IMR-90 (cell line): ENCODE measurements at regions not wholly inside any gene's neighbourhood (a gene's known extent, or its start where the extent isn't known, plus 50 kb on each side); places are given as distances from the start of the nearest gene placed in this dataset.

Experiments
- ATAC-seq: fragments of 200-7000 bp; cut with Tn5 transposase; 2 replicates; pipeline ENCODE4 v1.9.1; 2020; ENCODE audit warnings: low read depth, mild to moderate bottlenecking, moderate library complexity
- BruUV-seq: library from RNA; stranded (reverse); fragments of 400-500 nt; replicated peaks from 2 replicates; lab custom pipeline; 2021; lab: Mats Ljungman, UMichigan
- CTCF ChIA-PET: fragments of 300-600 bp; formaldehyde crosslinking; extraction: SDS; loops from one replicate; lab custom pipeline; 2021; ENCODE audit warnings: antibody characterized with exemption; lab: Yijun Ruan, JAX
- POLR2A ChIA-PET: fragments of 300-600 bp; sonication (Branson Sonifier 250); formaldehyde crosslinking; loops from one replicate; lab custom pipeline; 2022; ENCODE audit warnings: antibody characterized with exemption; ENCODE audit not compliant: unreplicated experiment; lab: Charles Lee
- DNase-seq: peaks from one replicate; pipeline ENCODE4 v3.0.0; 2013
- H2AFZ ChIP-seq: replicated peaks from 2 replicates; pipeline ENCODE3; 2013; ENCODE audit warnings: low read length, mild to moderate bottlenecking; ENCODE audit not compliant: poor library complexity
- H2AK5ac ChIP-seq: 2 replicates; pipeline ENCODE4 v1.6.1; 2013; ENCODE audit warnings: low read depth, low read length, inconsistent platforms
- H2AK9ac ChIP-seq: replicated peaks from 2 replicates; pipeline ENCODE3; 2013; ENCODE audit warnings: mild to moderate bottlenecking, low read depth, low read length, moderate library complexity; ENCODE audit not compliant: poor library complexity
- H2BK120ac ChIP-seq: 2 replicates; pipeline ENCODE4 v1.6.1; 2013; ENCODE audit warnings: low read depth, low read length, inconsistent platforms
- H2BK15ac ChIP-seq: 3 replicates; pipeline ENCODE4 v1.6.1; 2013; ENCODE audit warnings: low read depth, low read length, inconsistent platforms
- H2BK20ac ChIP-seq: 2 replicates; pipeline ENCODE4 v1.6.1; 2013; ENCODE audit warnings: low read depth, mild to moderate bottlenecking, inconsistent platforms, low read length, moderate library complexity
- H2BK5ac ChIP-seq: 2 replicates; pipeline ENCODE4 v1.6.1; 2013; ENCODE audit warnings: mild to moderate bottlenecking, low read depth, low read length, inconsistent platforms; ENCODE audit not compliant: poor library complexity, severe bottlenecking
- H3K14ac ChIP-seq: replicated peaks from 2 replicates; pipeline ENCODE4 v1.6.1; 2013; ENCODE audit warnings: low read depth, low read length, inconsistent platforms
- H3K18ac ChIP-seq: 2 replicates; pipeline ENCODE4 v1.6.1; 2013; ENCODE audit warnings: low read depth, low read length, control low read depth
- H3K23ac ChIP-seq: 2 replicates; pipeline ENCODE4 v1.6.1; 2013; ENCODE audit warnings: low read depth, low read length, inconsistent platforms
- H3K27ac ChIP-seq: 2 replicates; pipeline ENCODE4 v1.5.1; 2013; ENCODE audit warnings: mild to moderate bottlenecking, control low read depth, low read length; ENCODE audit not compliant: insufficient read depth
- H3K27me3 ChIP-seq: 2 replicates; pipeline ENCODE4 v1.6.1; 2013; ENCODE audit warnings: low read length; ENCODE audit not compliant: control insufficient read depth, insufficient read depth
- H3K36me3 ChIP-seq: 2 replicates; pipeline ENCODE4 v1.6.1; 2013; ENCODE audit warnings: low read length, mixed read lengths; ENCODE audit not compliant: control insufficient read depth, insufficient read depth
- H3K4ac ChIP-seq: 2 replicates; pipeline ENCODE4 v1.6.1; 2013; ENCODE audit warnings: low read depth, low read length, inconsistent platforms
- H3K4me1 ChIP-seq: 2 replicates; pipeline ENCODE4 v1.6.1; 2013; ENCODE audit warnings: low read length, mixed read lengths; ENCODE audit not compliant: control insufficient read depth, insufficient read depth
- H3K4me2 ChIP-seq: 2 replicates; pipeline ENCODE4 v1.6.1; 2013; ENCODE audit warnings: low read depth, mild to moderate bottlenecking, control low read depth, low read length, moderate library complexity
- H3K4me3 ChIP-seq: 2 replicates; pipeline ENCODE4 v1.5.1; 2013; ENCODE audit warnings: low read depth, mild to moderate bottlenecking, control low read depth, low read length, moderate library complexity; ENCODE audit not compliant: insufficient read depth
- H3K56ac ChIP-seq: 2 replicates; pipeline ENCODE4 v1.6.1; 2013; ENCODE audit warnings: low read length, inconsistent platforms; ENCODE audit not compliant: insufficient read depth; ENCODE audit errors: extremely low read depth
- H3K79me1 ChIP-seq, 2 experiments: 2 replicates each; pipeline ENCODE4 v1.6.1; 2013; ENCODE audit warnings: low read length in 2 of 2, inconsistent platforms in 1 of 2, low read depth in 1 of 2
- H3K9ac ChIP-seq: 2 replicates; pipeline ENCODE4 v1.6.1; 2013; ENCODE audit warnings: low read depth, low read length, control low read depth
- H3K9me1 ChIP-seq: 2 replicates; pipeline ENCODE4 v1.6.1; 2013; ENCODE audit warnings: low read length, inconsistent platforms; ENCODE audit not compliant: insufficient read depth
- H3K9me3 ChIP-seq: 2 replicates; pipeline ENCODE4 v1.6.1; 2013; ENCODE audit warnings: low read length; ENCODE audit not compliant: control insufficient read depth, insufficient read depth
- H4K20me1 ChIP-seq: 2 replicates; pipeline ENCODE4 v1.6.1; 2013; ENCODE audit warnings: low read length, inconsistent platforms; ENCODE audit not compliant: insufficient read depth
- H4K5ac ChIP-seq: 2 replicates; pipeline ENCODE4 v1.6.1; 2013; ENCODE audit warnings: mild to moderate bottlenecking, low read depth, low read length, control low read depth
- H4K8ac ChIP-seq, 2 experiments: 2 replicates each; pipeline ENCODE4 v1.6.1; 2013; ENCODE audit warnings: low read depth in 2 of 2, low read length in 2 of 2, control low read depth in 1 of 2, inconsistent platforms in 1 of 2
- H4K91ac ChIP-seq: 2 replicates; pipeline ENCODE4 v1.6.1; 2013; ENCODE audit warnings: low read depth, low read length, inconsistent platforms; ENCODE audit not compliant: insufficient read depth
- BHLHE40 ChIP-seq: fragments of 150-350 bp; IDR thresholded peaks from 2 replicates; pipeline ENCODE4 v1.6.1; 2016; ENCODE audit warnings: mild to moderate bottlenecking, low read depth, low read length
- CEBPB ChIP-seq: IDR thresholded peaks from 2 replicates; pipeline ENCODE4 v1.6.1; 2012; ENCODE audit warnings: low read depth, low read length, improper control_type of control experiment
- FOS ChIP-seq: fragments of 150-350 bp; IDR thresholded peaks from 2 replicates; pipeline ENCODE4 v1.6.1; 2016; ENCODE audit warnings: low read depth, low read length
- MAFK ChIP-seq: IDR thresholded peaks from 2 replicates; pipeline ENCODE4 v1.6.1; 2012; ENCODE audit warnings: low read depth, low read length, improper control_type of control experiment
- MAZ ChIP-seq: IDR thresholded peaks from 2 replicates; pipeline ENCODE4 v1.6.1; 2012; ENCODE audit warnings: low read depth, mild to moderate bottlenecking, low read length, improper control_type of control experiment, moderate library complexity, borderline replicate concordance
- MXI1 ChIP-seq: IDR thresholded peaks from 2 replicates; pipeline ENCODE4 v1.6.1; 2012; ENCODE audit warnings: low read depth, mild to moderate bottlenecking, low read length, moderate library complexity, borderline replicate concordance
- POLR2A ChIP-seq: IDR thresholded peaks from 2 replicates; pipeline ENCODE4 v1.6.1; 2012; ENCODE audit warnings: mild to moderate bottlenecking, low read depth, low read length
- RAD21 ChIP-seq: IDR thresholded peaks from 2 replicates; pipeline ENCODE4 v1.6.1; 2012; ENCODE audit warnings: low read length, improper control_type of control experiment
- RCOR1 ChIP-seq: IDR thresholded peaks from 2 replicates; pipeline ENCODE4 v1.6.1; 2012; ENCODE audit warnings: mild to moderate bottlenecking, low read length, improper control_type of control experiment; ENCODE audit not compliant: insufficient replicate concordance
- RFX5 ChIP-seq: IDR thresholded peaks from 2 replicates; pipeline ENCODE4 v1.8.0; 2012; ENCODE audit warnings: low read depth, mild to moderate bottlenecking, low read length, moderate library complexity
- SMC3 ChIP-seq: fragments of 150-350 bp; IDR thresholded peaks from 2 replicates; pipeline ENCODE4 v1.6.1; 2016; ENCODE audit warnings: low read depth, mild to moderate bottlenecking, antibody characterized with exemption, low read length, moderate library complexity
- WGBS, 2 experiments: methylation state at CpG; one replicate each; pipeline versions ENCODE4 v1.1.5 to v1.1.7; 2013; ENCODE audit warnings: missing lambda C conversion rate in 2 of 2; ENCODE audit not compliant: insufficient read length in 1 of 2; ENCODE audit errors: extremely low coverage in 2 of 2; 5-methylcytosine and 5-hydroxymethylcytosine counted together
- dilution Hi-C: fragments of 300-500 bp; cut with HindIII; formaldehyde crosslinking; loops from one replicate; pipeline ENCODE4 v1.14.3; 2018; ENCODE audit warnings: low sequenced_read_pairs; ENCODE audit not compliant: unreplicated experiment
- in situ Hi-C: fragments of 300-500 bp; cut with MboI; formaldehyde crosslinking; loops from 3 replicates; pipeline ENCODE4 v1.14.3; 2019; ENCODE audit warnings: low sequenced_read_pairs, inconsistent platforms, mixed read lengths
- intact Hi-C: fragments of 100-400 bp; cut with micrococcal nuclease; formaldehyde crosslinking; loops from 2 replicates; pipeline ENCODE4 v1.10.0; 2022
- TF ChIP-seq, protein P1 (sequence below): fragments of 150-350 bp; IDR thresholded peaks from 2 replicates; pipeline ENCODE4 v1.6.1; 2016; ENCODE audit warnings: low read depth, mild to moderate bottlenecking, low read length, moderate library complexity, borderline replicate concordance

DNA sequence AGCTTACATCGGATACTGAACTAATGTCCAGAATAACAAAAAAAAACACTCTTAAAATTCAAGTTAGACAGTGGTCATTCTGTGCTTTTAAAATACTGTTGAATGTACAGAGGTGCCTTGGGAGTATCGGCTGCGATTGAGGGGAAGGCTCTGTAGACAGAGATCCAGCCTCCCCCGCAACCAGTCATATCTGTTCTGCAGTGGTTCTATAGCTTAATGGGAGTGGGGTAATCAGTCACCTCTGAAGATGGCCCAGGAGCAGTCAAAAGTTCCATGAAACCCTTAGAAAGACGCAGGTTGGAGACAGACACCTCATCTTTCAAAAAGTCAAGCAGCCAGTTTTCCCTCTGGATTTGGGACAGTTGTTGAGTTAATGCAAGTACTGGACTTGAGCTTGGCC is 1486.6 kb upstream of the TMEM132C start:
- H4K20me1 ChIP-seq, result no peaks in the 10 kb centered on the region
- H3K9me1 ChIP-seq, result no peaks in the 10 kb centered on the region
- no peak overlapping the region for H3K18ac ChIP-seq
- TF ChIP-seq CEBPB, result no peak
- no peak for TF ChIP-seq MAFK
- no peak for TF ChIP-seq RCOR1
- no peak for TF ChIP-seq RAD21
- TF ChIP-seq POLR2A, result no peak
- no peak for TF ChIP-seq FOS
- no peak for TF ChIP-seq RFX5
- TF ChIP-seq, protein P1, sequence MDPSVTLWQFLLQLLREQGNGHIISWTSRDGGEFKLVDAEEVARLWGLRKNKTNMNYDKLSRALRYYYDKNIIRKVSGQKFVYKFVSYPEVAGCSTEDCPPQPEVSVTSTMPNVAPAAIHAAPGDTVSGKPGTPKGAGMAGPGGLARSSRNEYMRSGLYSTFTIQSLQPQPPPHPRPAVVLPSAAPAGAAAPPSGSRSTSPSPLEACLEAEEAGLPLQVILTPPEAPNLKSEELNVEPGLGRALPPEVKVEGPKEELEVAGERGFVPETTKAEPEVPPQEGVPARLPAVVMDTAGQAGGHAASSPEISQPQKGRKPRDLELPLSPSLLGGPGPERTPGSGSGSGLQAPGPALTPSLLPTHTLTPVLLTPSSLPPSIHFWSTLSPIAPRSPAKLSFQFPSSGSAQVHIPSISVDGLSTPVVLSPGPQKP, result no peak
- no peak for TF ChIP-seq SMC3
- TF ChIP-seq BHLHE40, result no peak
- TF ChIP-seq MAZ, result no peak
- TF ChIP-seq MXI1, result no peak
- no peak overlapping the region for H2BK20ac ChIP-seq
- POLR2A ChIA-PET, result no interaction called here
- no peaks in the 10 kb centered on the region for H3K36me3 ChIP-seq
- H2BK5ac ChIP-seq, result no peak overlapping the region
- ATAC-seq (no peak), DNase-seq (no peak)
- H2AK5ac ChIP-seq, result no peak overlapping the region
- H2BK15ac ChIP-seq, result no peak overlapping the region
- no TSS peak for BruUV-seq
- in situ Hi-C loops, result no loop called here
- H3K79me1 ChIP-seq, result no peaks in the 10 kb centered on the region
- no peak overlapping the region for H3K23ac ChIP-seq
- H2BK120ac ChIP-seq, result no peak overlapping the region
- no peak overlapping the region for H4K5ac ChIP-seq
- H3K9ac ChIP-seq, result no peak overlapping the region
- WGBS, 2 experiments, result no CpG with 5 or more reads among the region's 5 CpGs
- no peak overlapping the region for H3K27ac ChIP-seq
- H3K27me3 ChIP-seq, result no peaks in the 10 kb centered on the region
- H4K8ac ChIP-seq, result no peak overlapping the region
- peaks cover 12% of the 10 kb centered on the region for H3K9me3 ChIP-seq
- intact Hi-C loops, result no loop called here
- no peak overlapping the region for H3K14ac ChIP-seq
- H4K91ac ChIP-seq, result no peak overlapping the region
- no peak overlapping the region for H2AK9ac ChIP-seq
- dilution Hi-C loops, result no loop called here
- H3K56ac ChIP-seq, result no peak overlapping the region
- no peak overlapping the region for H3K4ac ChIP-seq
- no peak overlapping the region for H3K4me3 ChIP-seq
- H2AFZ ChIP-seq, result no peak overlapping the region
- H3K4me1 ChIP-seq, result no peaks in the 10 kb centered on the region
- no peak overlapping the region for H3K4me2 ChIP-seq
- CTCF ChIA-PET, result no interaction called here
